Peyer's patch (tissue), 4 donors: ENCODE measurements at regions not wholly inside any gene's neighbourhood (a gene's known extent, or its start where the extent isn't known, plus 50 kb on each side); places are given as distances from the start of the nearest gene placed in this dataset.

ENCODE experiments used
- DNase-seq, 3 donors: peaks; one replicate each; pipeline ENCODE4 v3.0.0-alpha.2; 2017 to 2019
- H3K27ac ChIP-seq, 4 donors: fragments of 200-600 bp; sonication (generic); one replicate each; pipeline ENCODE4 v1.5.1; 2016 to 2019
- H3K27me3 ChIP-seq, 2 donors: fragments of 200-600 bp; sonication (generic); one replicate each; pipeline ENCODE4 v1.5.1; 2019
- H3K36me3 ChIP-seq, 3 donors: fragments of 200-600 bp; sonication (generic); one replicate each; pipeline ENCODE4 v1.5.1; 2016 to 2019
- H3K4me1 ChIP-seq, 4 donors: fragments of 200-600 bp; sonication (generic); one replicate each; pipeline ENCODE4 v1.5.1; 2016 to 2019
- H3K4me3 ChIP-seq, 4 donors: fragments of 200-600 bp; sonication (generic); 1 replicate in 3 of 4; 2 replicates in 1 of 4; pipeline ENCODE4 v1.5.1; 2016 to 2019; ENCODE audit warnings: mild to moderate bottlenecking in 1 of 4
- H3K9me3 ChIP-seq, 4 donors: fragments of 200-600 bp; sonication (generic); one replicate each; pipeline ENCODE4 v1.5.1; 2016 to 2019; ENCODE audit warnings: mild to moderate bottlenecking in 1 of 4
- POLR2A ChIP-seq, 2 donors: fragments of 450-650 bp; IDR thresholded peaks; one replicate each; pipeline ENCODE4 v1.5.1; 2017; ENCODE audit warnings: antibody characterized with exemption in 2 of 2, mild to moderate bottlenecking in 2 of 2, moderate library complexity in 2 of 2
- TF ChIP-seq, protein P1 (sequence below), 6 experiments: fragments of 450-650 bp in 4 of 6; fragments of 200-600 bp in 2 of 6; sonication (generic) in 1 of 6; IDR thresholded peaks; one replicate each; pipeline ENCODE4 v1.5.1; 2017 to 2019; ENCODE audit warnings: antibody characterized with exemption in 6 of 6, mild to moderate bottlenecking in 3 of 6, moderate library complexity in 1 of 6

DNA sequence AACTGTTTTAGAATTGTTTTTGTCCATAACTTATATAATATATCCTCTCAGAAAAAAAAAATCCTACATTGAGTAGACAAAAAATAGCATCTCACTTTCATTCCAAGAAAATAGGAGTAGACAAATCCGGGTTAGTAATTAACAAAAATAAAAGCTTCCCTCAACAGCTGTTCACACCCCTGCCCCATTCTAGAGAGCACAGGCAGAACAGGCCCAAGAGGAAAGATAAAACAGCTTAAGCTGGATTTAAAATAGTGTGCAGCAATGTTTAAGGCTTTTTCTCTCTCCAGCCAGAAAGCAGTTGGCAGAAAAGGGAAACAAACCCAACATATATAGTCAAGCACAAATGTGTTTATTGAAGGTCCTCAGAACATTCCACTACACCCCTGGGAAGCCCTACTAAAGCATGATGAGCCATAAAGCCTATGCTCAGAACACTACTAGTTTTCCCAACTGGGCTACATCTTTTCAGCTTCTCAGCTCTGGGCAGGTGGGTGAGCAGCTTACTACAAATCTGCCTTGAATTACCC, 189.9 kb downstream of the MTERF1 start:
- no peaks in the 10 kb centered on the region for H3K4me1 ChIP-seq
- DNase-seq = no peak
- TF ChIP-seq POLR2A (IDR thresholded peaks at IDR 0.05) = no peak
- TF ChIP-seq, protein P1, sequence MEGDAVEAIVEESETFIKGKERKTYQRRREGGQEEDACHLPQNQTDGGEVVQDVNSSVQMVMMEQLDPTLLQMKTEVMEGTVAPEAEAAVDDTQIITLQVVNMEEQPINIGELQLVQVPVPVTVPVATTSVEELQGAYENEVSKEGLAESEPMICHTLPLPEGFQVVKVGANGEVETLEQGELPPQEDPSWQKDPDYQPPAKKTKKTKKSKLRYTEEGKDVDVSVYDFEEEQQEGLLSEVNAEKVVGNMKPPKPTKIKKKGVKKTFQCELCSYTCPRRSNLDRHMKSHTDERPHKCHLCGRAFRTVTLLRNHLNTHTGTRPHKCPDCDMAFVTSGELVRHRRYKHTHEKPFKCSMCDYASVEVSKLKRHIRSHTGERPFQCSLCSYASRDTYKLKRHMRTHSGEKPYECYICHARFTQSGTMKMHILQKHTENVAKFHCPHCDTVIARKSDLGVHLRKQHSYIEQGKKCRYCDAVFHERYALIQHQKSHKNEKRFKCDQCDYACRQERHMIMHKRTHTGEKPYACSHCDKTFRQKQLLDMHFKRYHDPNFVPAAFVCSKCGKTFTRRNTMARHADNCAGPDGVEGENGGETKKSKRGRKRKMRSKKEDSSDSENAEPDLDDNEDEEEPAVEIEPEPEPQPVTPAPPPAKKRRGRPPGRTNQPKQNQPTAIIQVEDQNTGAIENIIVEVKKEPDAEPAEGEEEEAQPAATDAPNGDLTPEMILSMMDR (IDR thresholded peaks at IDR 0.05) = no peak
- no peak overlapping the region for H3K4me3 ChIP-seq
- H3K27me3 ChIP-seq = no peaks in the 10 kb centered on the region
- H3K27ac ChIP-seq = no peak overlapping the region
- H3K9me3 ChIP-seq = no peaks in the 10 kb centered on the region
- no peaks in the 10 kb centered on the region for H3K36me3 ChIP-seq

- H3K27me3 ChIP-seq = no peaks in the 10 kb centered on the region
- H3K4me3 ChIP-seq = no peak overlapping the region
- H3K36me3 ChIP-seq = no peaks in the 10 kb centered on the region
- H3K9me3 ChIP-seq = no peaks in the 10 kb centered on the region
- DNase-seq = no peak
- TF ChIP-seq, protein P1 (IDR thresholded peaks at IDR 0.05) = no peak
- no peak for TF ChIP-seq POLR2A (IDR thresholded peaks at IDR 0.05)
- H3K4me1 ChIP-seq = no peaks in the 10 kb centered on the region
- H3K27ac ChIP-seq = no peak overlapping the region
Measured at GRCh38 chr7:91691865-91692264, 188.6 kb downstream of the MTERF1 start.

- Histone ChIP-seq H3K4me3 (no peak overlapping the region), H3K9me3 (no peaks in the 10 kb centered on the region), H3K27me3 (no peaks in the 10 kb centered on the region), H3K36me3 (no peaks in the 10 kb centered on the region), H3K27ac (no peak overlapping the region), H3K4me1 (no peaks in the 10 kb centered on the region)
- no peak for DNase-seq
- no peak for TF ChIP-seq POLR2A (IDR thresholded peaks at IDR 0.05)
- TF ChIP-seq, protein P1 (IDR thresholded peaks at IDR 0.05) = no peak
Measured at GRCh38 chr7:91692800-91693199, 187.7 kb downstream of the MTERF1 start.

- Histone ChIP-seq H3K27ac (no peak overlapping the region), H3K9me3 (peaks cover 0 to 5% (median 0%) of the 10 kb centered on the region in 4 donors), H3K4me1 (no peaks in the 10 kb centered on the region), H3K27me3 (no peaks in the 10 kb centered on the region), H3K4me3 (no peak overlapping the region), H3K36me3 (no peaks in the 10 kb centered on the region)
- TF ChIP-seq, protein P1 (IDR thresholded peaks at IDR 0.05) = no peak
- no peak for TF ChIP-seq POLR2A (IDR thresholded peaks at IDR 0.05)
- no peak for DNase-seq
Measured at GRCh38 chr7:91694351-91694841, 186.1 kb downstream of the MTERF1 start.

GRCh38 chr7:91710881-91711280, 169.6 kb downstream of the MTERF1 start:
- Histone ChIP-seq H3K9me3 (peaks cover 0 to 5% (median 0%) of the 10 kb centered on the region in 4 donors), H3K4me1 (no peaks in the 10 kb centered on the region), H3K27me3 (no peaks in the 10 kb centered on the region), H3K27ac (no peak overlapping the region), H3K4me3 (no peak overlapping the region), H3K36me3 (no peaks in the 10 kb centered on the region)
- DNase-seq = no peak
- TF ChIP-seq, protein P1 (IDR thresholded peaks at IDR 0.05) = no peak
- TF ChIP-seq POLR2A (IDR thresholded peaks at IDR 0.05) = no peak

DNA sequence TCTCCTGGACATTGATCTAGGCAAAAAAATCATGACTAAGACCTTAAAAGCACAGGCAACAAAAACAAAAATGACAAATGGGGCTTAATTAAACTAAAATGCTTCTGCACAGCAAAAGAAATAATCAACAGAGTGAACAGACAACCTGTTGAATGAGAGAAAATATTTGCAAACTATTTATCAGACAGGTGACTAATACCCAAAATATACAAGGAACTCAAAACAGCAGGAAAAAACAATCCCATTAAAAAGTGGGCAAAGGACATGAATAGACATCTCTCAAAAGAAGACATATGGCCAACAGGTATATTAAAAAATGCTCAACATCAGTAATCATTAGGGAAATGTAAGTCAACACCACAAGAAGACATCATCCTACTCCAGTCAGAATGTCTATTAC, 166.8 kb downstream of the MTERF1 start:
- Histone ChIP-seq H3K36me3 (no peaks in the 10 kb centered on the region), H3K27me3 (no peaks in the 10 kb centered on the region), H3K4me3 (no peak overlapping the region), H3K4me1 (no peaks in the 10 kb centered on the region), H3K9me3 (no peaks in the 10 kb centered on the region), H3K27ac (no peak overlapping the region)
- TF ChIP-seq, protein P1 (IDR thresholded peaks at IDR 0.05) = no peak
- TF ChIP-seq POLR2A (IDR thresholded peaks at IDR 0.05) = no peak
- no peak for DNase-seq
